KMS-11 (cell line): ENCODE measurements at regions not wholly inside any gene's neighbourhood (a gene's known extent, or its start where the extent isn't known, plus 50 kb on each side); places are given as distances from the start of the nearest gene placed in this dataset.

Source experiments
- H2AFZ ChIP-seq: fragments of 200-600 bp; sonication (generic); 2 replicates; pipeline ENCODE4 v1.6.1; 2016; ENCODE audit warnings: antibody characterized with exemption, mixed run types, low read depth
- H3K27ac ChIP-seq: fragments of 200-600 bp; sonication (generic); 2 replicates; pipeline ENCODE4 v1.6.1; 2016; ENCODE audit warnings: mild to moderate bottlenecking, mixed run types
- H3K27me3 ChIP-seq: fragments of 200-600 bp; sonication (generic); 2 replicates; pipeline ENCODE4 v1.6.1; 2017; ENCODE audit warnings: mild to moderate bottlenecking, low read depth, mixed run types, moderate library complexity; ENCODE audit not compliant: insufficient read depth
- H3K36me3 ChIP-seq: fragments of 200-600 bp; sonication (generic); 2 replicates; pipeline ENCODE4 v1.6.1; 2017; ENCODE audit warnings: mild to moderate bottlenecking, mixed run types; ENCODE audit not compliant: insufficient read depth
- H3K4me1 ChIP-seq: fragments of 200-600 bp; sonication (generic); 2 replicates; pipeline ENCODE4 v1.6.1; 2016; ENCODE audit warnings: mild to moderate bottlenecking, low read depth, mixed run types; ENCODE audit not compliant: poor library complexity, severe bottlenecking
- H3K4me2 ChIP-seq: fragments of 200-600 bp; sonication (generic); 2 replicates; pipeline ENCODE4 v1.7.0; 2016; ENCODE audit warnings: mild to moderate bottlenecking, mixed run types
- H3K4me3 ChIP-seq: fragments of 200-600 bp; sonication (generic); IDR thresholded peaks from 2 replicates; pipeline ENCODE4 v1.6.1; 2017; ENCODE audit warnings: low read depth, low read length, mixed read lengths; ENCODE audit not compliant: insufficient read depth
- H3K79me2 ChIP-seq: fragments of 200-600 bp; sonication (generic); 2 replicates; pipeline ENCODE4 v1.6.1; 2016; ENCODE audit warnings: low read depth, mixed run types; ENCODE audit not compliant: insufficient read depth
- H3K9ac ChIP-seq: fragments of 200-600 bp; sonication (generic); 2 replicates; pipeline ENCODE4 v1.6.1; 2016; ENCODE audit warnings: mild to moderate bottlenecking, mixed run types
- H4K20me1 ChIP-seq: fragments of 200-600 bp; sonication (generic); 2 replicates; pipeline ENCODE4 v1.6.1; 2016; ENCODE audit warnings: mild to moderate bottlenecking, mixed run types; ENCODE audit not compliant: insufficient read depth
- TF ChIP-seq, protein P1 (sequence below): fragments of 200-600 bp; sonication (generic); conservative IDR thresholded peaks from 2 replicates; pipeline ENCODE4 v1.6.1; 2017; ENCODE audit warnings: low read depth, mild to moderate bottlenecking, antibody characterized with exemption, low read length, moderate library complexity, mixed read lengths

DNA sequence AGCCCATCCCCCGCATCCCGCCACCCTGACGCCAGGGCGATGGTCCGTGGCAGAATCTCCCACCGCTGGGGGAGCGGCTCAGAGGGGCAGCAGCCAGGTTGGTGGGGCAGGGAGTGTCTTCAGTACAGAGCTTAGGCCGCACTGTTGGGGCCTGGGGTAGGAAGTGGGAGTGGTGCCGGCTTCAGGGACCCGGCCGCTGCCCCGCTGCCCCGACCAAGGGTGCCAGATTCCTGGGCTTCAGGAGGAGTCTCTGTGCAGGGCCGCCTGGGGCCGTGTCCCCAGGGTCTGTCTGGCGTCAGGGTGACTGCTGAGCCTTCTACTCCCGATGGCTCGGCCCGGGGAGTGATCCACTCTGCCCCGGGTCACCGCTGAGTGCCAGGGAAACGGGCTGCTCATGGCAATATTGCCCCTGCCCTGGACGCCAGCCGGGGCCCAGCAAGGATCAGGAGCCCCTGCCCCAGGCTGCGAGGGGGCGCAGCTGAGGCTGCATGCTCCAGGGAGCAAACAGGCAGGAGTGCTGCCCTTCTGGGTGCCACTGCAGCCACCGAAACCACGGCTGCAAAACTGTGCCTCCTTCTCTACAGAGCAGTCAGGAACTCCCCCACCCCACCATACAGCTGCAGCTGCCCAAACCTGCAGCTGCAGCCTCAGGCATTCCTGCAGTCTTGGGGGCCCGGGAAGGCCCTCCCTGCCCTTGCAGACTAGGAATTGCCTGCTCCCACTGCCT is 1206.1 kb downstream of the ARAP2 start:
- H3K27ac ChIP-seq: no peak overlapping the region
- H3K4me2 ChIP-seq: no peak overlapping the region
- H3K27me3 ChIP-seq: no peaks in the 10 kb centered on the region
- no peaks in the 10 kb centered on the region for H3K36me3 ChIP-seq
- peaks cover 7% of the 10 kb centered on the region for H3K4me1 ChIP-seq
- no peak overlapping the region for H3K4me3 ChIP-seq
- TF ChIP-seq, protein P1, sequence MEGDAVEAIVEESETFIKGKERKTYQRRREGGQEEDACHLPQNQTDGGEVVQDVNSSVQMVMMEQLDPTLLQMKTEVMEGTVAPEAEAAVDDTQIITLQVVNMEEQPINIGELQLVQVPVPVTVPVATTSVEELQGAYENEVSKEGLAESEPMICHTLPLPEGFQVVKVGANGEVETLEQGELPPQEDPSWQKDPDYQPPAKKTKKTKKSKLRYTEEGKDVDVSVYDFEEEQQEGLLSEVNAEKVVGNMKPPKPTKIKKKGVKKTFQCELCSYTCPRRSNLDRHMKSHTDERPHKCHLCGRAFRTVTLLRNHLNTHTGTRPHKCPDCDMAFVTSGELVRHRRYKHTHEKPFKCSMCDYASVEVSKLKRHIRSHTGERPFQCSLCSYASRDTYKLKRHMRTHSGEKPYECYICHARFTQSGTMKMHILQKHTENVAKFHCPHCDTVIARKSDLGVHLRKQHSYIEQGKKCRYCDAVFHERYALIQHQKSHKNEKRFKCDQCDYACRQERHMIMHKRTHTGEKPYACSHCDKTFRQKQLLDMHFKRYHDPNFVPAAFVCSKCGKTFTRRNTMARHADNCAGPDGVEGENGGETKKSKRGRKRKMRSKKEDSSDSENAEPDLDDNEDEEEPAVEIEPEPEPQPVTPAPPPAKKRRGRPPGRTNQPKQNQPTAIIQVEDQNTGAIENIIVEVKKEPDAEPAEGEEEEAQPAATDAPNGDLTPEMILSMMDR: no peak
- no peak overlapping the region for H3K9ac ChIP-seq
- H2AFZ ChIP-seq: no peak overlapping the region
- no peaks in the 10 kb centered on the region for H3K79me2 ChIP-seq
- H4K20me1 ChIP-seq: no peaks in the 10 kb centered on the region

DNA sequence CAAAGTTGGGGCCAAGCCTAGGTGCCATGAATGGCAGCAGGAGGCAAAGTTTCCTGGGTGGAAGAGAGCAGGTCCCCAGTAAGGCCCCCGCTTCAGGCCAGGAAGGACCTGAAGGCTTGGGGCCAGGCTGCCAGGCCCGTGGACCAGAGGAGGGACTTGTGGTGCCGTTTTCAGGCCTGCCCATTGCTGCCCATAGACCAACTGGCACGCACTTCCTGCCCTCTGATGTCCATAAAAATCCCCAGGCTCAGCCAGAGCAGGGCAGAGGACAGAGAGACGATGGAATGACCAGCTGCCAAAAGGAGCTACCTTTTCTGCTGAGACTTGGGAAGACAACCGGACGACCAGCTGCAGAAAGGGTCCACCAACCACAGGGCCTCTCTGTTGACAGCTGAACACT is 1205.5 kb downstream of the ARAP2 start:
- Histone ChIP-seq H3K4me2 (no peak overlapping the region), H3K36me3 (no peaks in the 10 kb centered on the region), H3K4me3 (no peak overlapping the region), H3K9ac (no peak overlapping the region), H2AFZ (no peak overlapping the region), H3K4me1 (peaks cover 7% of the 10 kb centered on the region), H3K27ac (no peak overlapping the region), H3K27me3 (no peaks in the 10 kb centered on the region), H3K79me2 (no peaks in the 10 kb centered on the region), H4K20me1 (no peaks in the 10 kb centered on the region)
- TF ChIP-seq, protein P1: no peak

DNA sequence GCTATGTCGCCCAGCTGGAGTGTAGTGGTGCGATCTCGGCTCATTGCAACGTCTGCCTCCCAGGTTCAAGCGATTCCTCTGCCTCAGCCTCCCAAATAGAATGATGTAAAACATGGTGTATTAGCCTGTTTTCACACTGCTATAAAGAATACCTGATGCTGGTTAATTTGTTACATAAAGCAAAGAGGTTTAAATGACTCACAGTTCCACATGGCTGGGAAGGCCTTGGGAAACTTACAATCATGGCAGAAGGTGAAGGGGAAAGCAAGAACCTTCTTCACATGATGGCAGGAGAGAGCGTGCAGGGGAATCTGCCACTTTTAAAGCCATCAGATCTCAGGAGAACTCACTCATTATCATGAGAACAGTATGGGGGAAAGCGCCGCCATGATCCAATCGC is 1191.8 kb downstream of the ARAP2 start:
- H3K79me2 ChIP-seq: no peaks in the 10 kb centered on the region
- H3K9ac ChIP-seq: no peak overlapping the region
- no peak overlapping the region for H3K27ac ChIP-seq
- no peak overlapping the region for H3K4me3 ChIP-seq
- H3K4me2 ChIP-seq: no peak overlapping the region
- TF ChIP-seq, protein P1: no peak
- no peaks in the 10 kb centered on the region for H4K20me1 ChIP-seq
- no peak overlapping the region for H2AFZ ChIP-seq
- H3K27me3 ChIP-seq: no peaks in the 10 kb centered on the region
- no peaks in the 10 kb centered on the region for H3K36me3 ChIP-seq
- H3K4me1 ChIP-seq: no peaks in the 10 kb centered on the region

DNA sequence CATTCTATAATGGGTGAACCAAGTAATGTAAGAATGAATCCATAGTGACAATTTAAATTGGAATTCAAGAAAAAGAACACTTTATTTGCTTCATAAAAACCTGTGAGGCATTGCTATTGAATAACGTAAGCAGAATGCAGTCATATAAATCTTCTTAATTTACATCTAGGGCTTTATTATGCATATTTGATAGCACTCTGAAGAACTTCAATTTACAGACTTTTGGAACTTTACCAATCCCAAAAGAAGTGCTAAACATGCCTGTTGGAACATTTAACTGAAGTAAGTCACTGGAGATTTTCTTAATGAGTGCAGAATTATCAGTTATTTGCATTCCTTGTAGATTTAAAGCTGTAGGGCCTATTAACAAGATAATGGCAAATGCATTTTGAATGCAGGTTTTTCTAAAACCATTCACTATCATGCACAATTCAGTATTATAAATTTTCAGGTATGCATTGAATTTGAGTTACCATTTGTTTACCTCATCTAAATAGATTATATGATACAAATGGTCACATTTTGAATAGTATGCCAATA is 1181.2 kb downstream of the ARAP2 start:
- H3K36me3 ChIP-seq: no peaks in the 10 kb centered on the region
- no peak overlapping the region for H3K9ac ChIP-seq
- H3K27ac ChIP-seq: no peak overlapping the region
- H3K79me2 ChIP-seq: no peaks in the 10 kb centered on the region
- no peak overlapping the region for H3K4me3 ChIP-seq
- H4K20me1 ChIP-seq: no peaks in the 10 kb centered on the region
- H3K4me1 ChIP-seq: peaks cover under 1% of the 10 kb centered on the region
- H3K4me2 ChIP-seq: no peak overlapping the region
- TF ChIP-seq, protein P1: no peak
- H3K27me3 ChIP-seq: no peaks in the 10 kb centered on the region
- no peak overlapping the region for H2AFZ ChIP-seq
